ENCODE measurements at regions not wholly inside any gene's neighbourhood (a gene's known extent, or its start where the extent isn't known, plus 50 kb on each side); places are given as distances from the start of the nearest gene placed in this dataset.

- TF ChIP-seq KAT2B (IDR thresholded peaks at IDR 0.05; ENCODE audit: low read depth, low read length) (no peak), HDAC6 (IDR thresholded peaks at IDR 0.05; ENCODE audit: low read depth, low read length) (no peak)
Observed at GRCh38 chr13:107250628-107251027, 682.7 kb upstream of the ARGLU1 start (continued).

GRCh38 chr13:107244241-107244640 is 676.3 kb upstream of the ARGLU1 start:
- H3K27me3 ChIP-seq (ENCODE audit: control insufficient read depth in 2 of 2, insufficient read depth in 2 of 2, low read length in 2 of 2) = no peaks in the 10 kb centered on the region
- intact Hi-C loops (cut with micrococcal nuclease) = no loop called here
- BruUV-seq (replicated peaks) = no TSS peak
- DNase-seq (ENCODE audit: extremely low read depth in 1 of 4, low spot score in 3 of 4) (no peak), FAIRE-seq (no peak), ATAC-seq (no peak)
- H3K9me3 ChIP-seq (replicated peaks; ENCODE audit: control insufficient read depth, insufficient read depth, low read depth, low read length) = no peaks in the 10 kb centered on the region
- H3K9me1 ChIP-seq (ENCODE audit: control insufficient read depth, insufficient read depth, low read length) = no peaks in the 10 kb centered on the region
- 0% methylated on average over 2 of the region's 2 CpGs for WGBS (ENCODE audit: insufficient coverage, low coverage, missing lambda C conversion rate)
- no peak overlapping the region for H3K27ac ChIP-seq (ENCODE audit: extremely low read depth, low read depth, low read length)
- ChIA-PET POLR2A (no interaction called here), CTCF (ENCODE audit: low intra/inter-chr PET ratio) (no interaction called here)
- no peaks in the 10 kb centered on the region for H4K20me1 ChIP-seq (replicated peaks; ENCODE audit: control insufficient read depth, insufficient read depth, low read length)
- no peaks in the 10 kb centered on the region for H3K36me3 ChIP-seq (ENCODE audit: control insufficient read depth, insufficient read depth, low read length)
- H2AFZ ChIP-seq (ENCODE audit: low read depth, low read length) = no peak overlapping the region
- TF ChIP-seq TARDBP (IDR thresholded peaks at IDR 0.05) = no peak
- no peak for TF ChIP-seq ZNF449 (CRISPR knock-in tag; IDR thresholded peaks at IDR 0.05)
- no peak for TF ChIP-seq ZNF3 (CRISPR knock-in tag; IDR thresholded peaks at IDR 0.05)
- TF ChIP-seq ZBTB7A (IDR thresholded peaks at IDR 0.05; ENCODE audit: borderline replicate concordance, control insufficient read depth, low read depth, low read length) = no peak
- TF ChIP-seq SNIP1 (IDR thresholded peaks at IDR 0.05; ENCODE audit: low read depth) = no peak
- no peak for TF ChIP-seq EWSR1 (IDR thresholded peaks at IDR 0.05; ENCODE audit: borderline replicate concordance, low read depth, partially characterized antibody)
- TF ChIP-seq KLF10 (CRISPR knock-in tag; IDR thresholded peaks at IDR 0.05) = no peak
- no peak for TF ChIP-seq CREBBP (IDR thresholded peaks at IDR 0.05; ENCODE audit: low read depth, low read length)
- TF ChIP-seq U2AF1 (optimal IDR thresholded peaks at IDR 0.05; ENCODE audit: low read depth, low read length) = no peak
- TF ChIP-seq TCFL5 (CRISPR knock-in tag; conservative IDR thresholded peaks at IDR 0.05) = no peak
- TF ChIP-seq MYC (IDR thresholded peaks at IDR 0.05; ENCODE audit: low read depth, low read length) = no peak
- no peak for TF ChIP-seq MYC (CRISPR knock-in tag; IDR thresholded peaks at IDR 0.05; ENCODE audit: borderline replicate concordance, low read depth)
- no peak overlapping the region for H3K9ac ChIP-seq (ENCODE audit: insufficient read depth in 1 of 2, low read depth in 2 of 2, low read length in 2 of 2)
- no peaks in the 10 kb centered on the region for H3K79me2 ChIP-seq (ENCODE audit: control insufficient read depth, insufficient read depth, low read length)
- no peak overlapping the region for H3K4me3 ChIP-seq
- H3K4me1 ChIP-seq (replicated peaks in 1 of 2; ENCODE audit: control insufficient read depth in 2 of 2, insufficient read depth in 2 of 2, low read length in 2 of 2) = no peaks in the 10 kb centered on the region
- in situ Hi-C loops (cut with MboI) = no loop called here
- H3K4me2 ChIP-seq (ENCODE audit: insufficient read depth, low read length) = no peak overlapping the region

Data from K562 (cell line).